ENCODE measurements at regions not wholly inside any gene's neighbourhood (a gene's known extent, or its start where the extent isn't known, plus 50 kb on each side); places are given as distances from the start of the nearest gene placed in this dataset.

- no peaks in the 10 kb centered on the region for H3K4me1 ChIP-seq (ENCODE audit: control insufficient read depth in 4 of 4, insufficient read depth in 4 of 4, low read length in 3 of 4)
- WGBS: 78% methylated on average over 1 of the region's 1 CpG
- H3K27ac ChIP-seq (ENCODE audit: low read depth in 1 of 2, low read length in 2 of 2): no peak overlapping the region
- no peak for TF ChIP-seq SP1 (IDR thresholded peaks at IDR 0.05)
- no peak for TF ChIP-seq RAD21 (IDR thresholded peaks at IDR 0.05)
- TF ChIP-seq YY1 (IDR thresholded peaks at IDR 0.05): no peak
- TF ChIP-seq EGR1 (IDR thresholded peaks at IDR 0.05; ENCODE audit: low read depth in 2 of 2): no peak
- no peak for TF ChIP-seq REST (IDR thresholded peaks at IDR 0.05)
- TF ChIP-seq CTCF (IDR thresholded peaks at IDR 0.05; ENCODE audit: low read depth, low read length, missing input control): no peak
- TF ChIP-seq, protein P1, sequence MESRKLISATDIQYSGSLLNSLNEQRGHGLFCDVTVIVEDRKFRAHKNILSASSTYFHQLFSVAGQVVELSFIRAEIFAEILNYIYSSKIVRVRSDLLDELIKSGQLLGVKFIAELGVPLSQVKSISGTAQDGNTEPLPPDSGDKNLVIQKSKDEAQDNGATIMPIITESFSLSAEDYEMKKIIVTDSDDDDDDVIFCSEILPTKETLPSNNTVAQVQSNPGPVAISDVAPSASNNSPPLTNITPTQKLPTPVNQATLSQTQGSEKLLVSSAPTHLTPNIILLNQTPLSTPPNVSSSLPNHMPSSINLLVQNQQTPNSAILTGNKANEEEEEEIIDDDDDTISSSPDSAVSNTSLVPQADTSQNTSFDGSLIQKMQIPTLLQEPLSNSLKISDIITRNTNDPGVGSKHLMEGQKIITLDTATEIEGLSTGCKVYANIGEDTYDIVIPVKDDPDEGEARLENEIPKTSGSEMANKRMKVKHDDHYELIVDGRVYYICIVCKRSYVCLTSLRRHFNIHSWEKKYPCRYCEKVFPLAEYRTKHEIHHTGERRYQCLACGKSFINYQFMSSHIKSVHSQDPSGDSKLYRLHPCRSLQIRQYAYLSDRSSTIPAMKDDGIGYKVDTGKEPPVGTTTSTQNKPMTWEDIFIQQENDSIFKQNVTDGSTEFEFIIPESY (IDR thresholded peaks at IDR 0.05): no peak
- no peak for TF ChIP-seq FOXA1 (IDR thresholded peaks at IDR 0.05)
- no peak for TF ChIP-seq MAX (IDR thresholded peaks at IDR 0.05)
- no peak for TF ChIP-seq TAF1 (conservative IDR thresholded peaks at IDR 0.05)
- no peak for TF ChIP-seq NR2F2 (IDR thresholded peaks at IDR 0.05)
- no peak for TF ChIP-seq FOXA2 (IDR thresholded peaks at IDR 0.05)
- H3K9me3 ChIP-seq (ENCODE audit: control insufficient read depth in 4 of 4, low read length in 3 of 4): no peaks in the 10 kb centered on the region
- DNase-seq (ENCODE audit: low spot score): no peak
- H3K27me3 ChIP-seq (ENCODE audit: control insufficient read depth in 4 of 4, insufficient read depth in 4 of 4, low read length in 3 of 4): no peaks in the 10 kb centered on the region
- H3K4me3 ChIP-seq (ENCODE audit: low read depth in 1 of 3, low read length in 3 of 3): no peak overlapping the region
- no peak overlapping the region for H3K9ac ChIP-seq (ENCODE audit: low read depth in 1 of 2, low read length in 2 of 2)
- no peaks in the 10 kb centered on the region for H3K36me3 ChIP-seq (ENCODE audit: control insufficient read depth in 4 of 4, insufficient read depth in 3 of 4, low read depth in 1 of 4, low read length in 3 of 4)
Observed at GRCh38 chr9:102135768-102136167, 397.3 kb upstream of the GRIN3A start.

GRCh38 chr9:102124465-102124864 is 386.0 kb upstream of the GRIN3A start:
- no peaks in the 10 kb centered on the region for H3K9me3 ChIP-seq (ENCODE audit: control insufficient read depth in 4 of 4, low read length in 3 of 4)
- no peak for DNase-seq (ENCODE audit: low spot score)
- H3K36me3 ChIP-seq (ENCODE audit: control insufficient read depth in 4 of 4, insufficient read depth in 3 of 4, low read depth in 1 of 4, low read length in 3 of 4): no peaks in the 10 kb centered on the region
- no peak for TF ChIP-seq GABPA (IDR thresholded peaks at IDR 0.05 in 1 of 2, conservative IDR thresholded peaks at IDR 0.05 in 1 of 2)
- TF ChIP-seq, protein P1 (IDR thresholded peaks at IDR 0.05): no peak
- no peak for TF ChIP-seq FOXA2 (IDR thresholded peaks at IDR 0.05)
- TF ChIP-seq SP1 (IDR thresholded peaks at IDR 0.05): no peak
- TF ChIP-seq REST (IDR thresholded peaks at IDR 0.05): no peak
- TF ChIP-seq HNF4A (conservative IDR thresholded peaks at IDR 0.05): no peak
- TF ChIP-seq TAF1 (conservative IDR thresholded peaks at IDR 0.05): no peak
- TF ChIP-seq HNF4G (IDR thresholded peaks at IDR 0.05): no peak
- TF ChIP-seq YY1 (IDR thresholded peaks at IDR 0.05): no peak
- TF ChIP-seq CTCF (IDR thresholded peaks at IDR 0.05; ENCODE audit: low read depth, low read length, missing input control): no peak
- TF ChIP-seq JUND (IDR thresholded peaks at IDR 0.05): no peak
- no peak overlapping the region for H3K9ac ChIP-seq (ENCODE audit: low read depth in 1 of 2, low read length in 2 of 2)
- H3K4me3 ChIP-seq (ENCODE audit: low read depth in 1 of 3, low read length in 3 of 3): no peak overlapping the region
- no peak overlapping the region for H3K27ac ChIP-seq (ENCODE audit: low read depth in 1 of 2, low read length in 2 of 2)
- 83% methylated on average over 3 of the region's 3 CpGs for WGBS
- H3K27me3 ChIP-seq (ENCODE audit: control insufficient read depth in 4 of 4, insufficient read depth in 4 of 4, low read length in 3 of 4): no peaks in the 10 kb centered on the region
- H3K4me1 ChIP-seq (ENCODE audit: control insufficient read depth in 4 of 4, insufficient read depth in 4 of 4, low read length in 3 of 4): no peaks in the 10 kb centered on the region

Data from liver (tissue), 8 donors.